ENCODE measurements at regions not wholly inside any gene's neighbourhood (a gene's known extent, or its start where the extent isn't known, plus 50 kb on each side); places are given as distances from the start of the nearest gene placed in this dataset.

DNA sequence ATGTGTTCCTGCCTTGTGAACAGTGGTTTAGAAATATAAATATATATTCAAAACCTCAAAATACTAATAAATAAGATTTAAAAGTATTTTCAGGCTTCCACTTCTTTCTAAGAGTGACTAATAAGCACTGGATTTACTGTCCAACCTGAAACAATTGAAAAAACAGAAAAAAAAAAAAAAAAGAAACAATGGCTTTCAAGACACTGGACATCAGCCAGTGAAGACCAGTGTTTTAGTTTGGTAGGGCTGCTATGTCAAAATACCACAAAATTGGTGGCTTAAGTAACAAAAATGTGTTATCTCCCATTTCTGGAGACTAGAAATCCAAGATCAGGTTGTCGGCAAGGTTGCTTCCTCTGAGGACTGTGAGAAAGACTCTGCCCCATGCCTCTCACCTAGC lies 101.4 kb upstream of the PDE7B start:
- intact Hi-C loops (cut with micrococcal nuclease) = no loop called here
- Mint-ChIP-seq H3K4me1 (ENCODE audit: low read depth) (no peaks in the 10 kb centered on the region), H3K27me3 (ENCODE audit: insufficient read depth) (peaks cover 15% of the 10 kb centered on the region), H3K4me3 (no peak overlapping the region), H3K27ac (no peak overlapping the region), H3K9me3 (no peaks in the 10 kb centered on the region), H3K36me3 (ENCODE audit: low read depth) (no peaks in the 10 kb centered on the region)
- no peak for DNase-seq (ENCODE audit: low spot score)

DNA sequence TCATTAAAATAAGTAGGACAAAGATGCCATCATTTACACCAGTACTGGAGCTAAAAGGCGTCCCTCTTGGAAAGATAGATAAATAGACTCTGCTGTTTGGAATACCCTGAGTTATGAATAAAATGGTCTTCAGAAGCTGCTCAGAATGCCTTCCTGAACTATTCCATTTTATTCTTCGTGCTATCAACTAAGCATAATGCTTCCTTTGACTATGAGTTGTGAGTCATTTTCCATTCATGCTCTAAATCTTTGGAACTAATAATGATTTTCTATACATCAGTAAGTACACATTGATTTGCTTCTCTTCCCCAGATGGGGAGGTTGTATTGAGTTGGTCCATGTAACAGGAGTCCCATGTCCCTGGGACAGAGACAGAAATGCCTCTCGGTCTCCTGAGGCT lies 98.3 kb upstream of the PDE7B start:
- Mint-ChIP-seq H3K4me3 (no peak overlapping the region), H3K36me3 (ENCODE audit: low read depth) (no peaks in the 10 kb centered on the region)
- DNase-seq (ENCODE audit: low spot score) = no peak

DNA sequence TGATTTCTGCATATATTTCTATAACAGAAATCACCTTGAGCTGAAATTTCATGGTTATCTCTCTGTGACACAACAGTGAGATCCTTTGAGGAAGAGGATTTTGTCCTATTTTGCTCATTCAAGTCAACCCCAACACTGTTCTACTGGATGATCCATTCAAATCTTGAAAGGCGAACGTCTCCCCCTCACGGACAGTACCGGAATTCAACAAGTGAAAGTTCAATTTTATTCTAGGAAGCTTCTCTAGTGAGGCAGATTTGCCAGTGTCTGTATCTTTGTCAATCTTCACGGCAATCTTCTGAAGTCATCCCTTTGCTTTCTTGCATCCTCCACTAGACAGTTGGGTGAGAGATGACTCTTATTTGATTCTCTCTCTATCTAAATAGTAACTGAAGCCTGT lies 91.7 kb upstream of the PDE7B start:
- no peak overlapping the region for H3K4me3 Mint-ChIP-seq
- peaks cover 15% of the 10 kb centered on the region for H3K9me3 Mint-ChIP-seq
- no peak overlapping the region for H3K27ac Mint-ChIP-seq
- no peaks in the 10 kb centered on the region for H3K4me1 Mint-ChIP-seq (ENCODE audit: low read depth)
- no peaks in the 10 kb centered on the region for H3K27me3 Mint-ChIP-seq (ENCODE audit: insufficient read depth)
- H3K36me3 Mint-ChIP-seq (ENCODE audit: low read depth) = no peaks in the 10 kb centered on the region
- no peak for DNase-seq (ENCODE audit: low spot score)
- intact Hi-C loops (cut with micrococcal nuclease) = no loop called here

More for the DNA sequence above, 98.3 kb upstream of the PDE7B start:
- intact Hi-C loops (cut with micrococcal nuclease) = no loop called here
- Mint-ChIP-seq H3K4me1 (ENCODE audit: low read depth) (no peaks in the 10 kb centered on the region), H3K27ac (no peak overlapping the region), H3K27me3 (ENCODE audit: insufficient read depth) (peaks cover 15% of the 10 kb centered on the region), H3K9me3 (no peaks in the 10 kb centered on the region)

DNA sequence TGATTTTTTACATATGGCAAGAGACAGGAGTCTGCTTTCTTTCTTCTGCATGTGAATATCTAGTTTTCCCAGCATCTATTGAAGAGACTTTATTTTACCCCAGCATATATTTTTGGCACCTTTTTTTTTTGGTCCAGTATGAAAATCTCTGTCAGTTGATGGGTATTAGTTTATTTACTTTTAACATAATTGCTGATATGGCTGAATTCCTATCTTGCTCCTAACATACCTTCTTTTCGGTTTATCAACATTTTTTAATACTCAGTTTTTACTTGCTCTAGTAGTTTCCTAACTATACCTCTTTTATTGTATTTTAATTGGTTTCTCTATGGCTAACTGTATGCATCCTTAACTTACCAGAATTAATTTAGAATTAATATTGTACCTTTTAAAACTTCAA lies 77.5 kb upstream of the PDE7B start:
- intact Hi-C loops (cut with micrococcal nuclease) = no loop called here
- no peak overlapping the region for H3K4me3 Mint-ChIP-seq
- no peaks in the 10 kb centered on the region for H3K9me3 Mint-ChIP-seq
- no peak overlapping the region for H3K27ac Mint-ChIP-seq
- H3K4me1 Mint-ChIP-seq (ENCODE audit: low read depth) = no peaks in the 10 kb centered on the region
- DNase-seq (ENCODE audit: low spot score) = no peak
- H3K36me3 Mint-ChIP-seq (ENCODE audit: low read depth) = no peaks in the 10 kb centered on the region
- peaks cover 12% of the 10 kb centered on the region for H3K27me3 Mint-ChIP-seq (ENCODE audit: insufficient read depth)

DNA sequence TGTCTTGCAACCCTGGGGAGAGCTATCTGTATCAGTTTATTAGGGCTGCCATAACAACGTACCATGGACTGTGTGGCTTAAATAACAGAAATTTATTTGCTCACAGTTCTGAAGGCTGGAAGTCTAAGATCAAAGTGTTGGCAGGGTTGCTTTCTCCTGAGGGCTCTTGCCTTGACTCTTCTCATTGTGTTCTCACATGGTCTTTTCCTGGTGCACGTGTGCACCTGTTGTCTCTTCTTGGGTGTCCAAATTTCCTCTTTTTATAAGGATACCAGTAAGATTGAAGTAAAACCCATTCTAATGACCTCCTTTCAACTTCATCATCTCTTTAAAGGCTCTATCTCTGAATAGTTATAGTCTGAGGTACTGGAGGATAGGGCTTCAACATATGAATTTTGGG lies 72.3 kb upstream of the PDE7B start:
- H3K4me3 Mint-ChIP-seq = no peak overlapping the region
- intact Hi-C loops (cut with micrococcal nuclease) = no loop called here
- H3K9me3 Mint-ChIP-seq = peaks cover 8% of the 10 kb centered on the region
- H3K4me1 Mint-ChIP-seq (ENCODE audit: low read depth) = peaks cover 12% of the 10 kb centered on the region
- DNase-seq (ENCODE audit: low spot score) = no peak
- H3K27me3 Mint-ChIP-seq (ENCODE audit: insufficient read depth) = peaks cover 12% of the 10 kb centered on the region
- no peaks in the 10 kb centered on the region for H3K36me3 Mint-ChIP-seq (ENCODE audit: low read depth)
- no peak overlapping the region for H3K27ac Mint-ChIP-seq

DNA sequence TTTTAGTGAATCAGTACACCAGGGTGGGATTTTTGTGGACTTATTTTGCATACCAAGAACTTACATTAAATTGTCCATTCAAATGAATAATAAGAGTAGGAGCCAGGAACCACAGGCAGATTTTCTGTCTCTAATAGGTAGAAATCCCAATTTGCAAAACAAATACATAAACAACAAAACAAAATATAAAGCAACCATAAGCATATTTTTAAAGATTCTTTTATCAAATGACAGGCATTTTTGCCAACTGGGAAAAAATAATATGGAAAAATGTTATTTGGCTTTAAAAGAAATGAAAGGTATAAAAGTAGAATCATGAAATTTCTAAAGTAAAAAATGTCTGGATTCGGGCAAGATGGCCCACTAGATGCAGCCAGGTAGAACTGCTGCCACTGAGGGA lies 71.2 kb upstream of the PDE7B start:
- no peak for DNase-seq (ENCODE audit: low spot score)
- no peaks in the 10 kb centered on the region for H3K36me3 Mint-ChIP-seq (ENCODE audit: low read depth)
- H3K9me3 Mint-ChIP-seq = peaks cover 8% of the 10 kb centered on the region

DNA sequence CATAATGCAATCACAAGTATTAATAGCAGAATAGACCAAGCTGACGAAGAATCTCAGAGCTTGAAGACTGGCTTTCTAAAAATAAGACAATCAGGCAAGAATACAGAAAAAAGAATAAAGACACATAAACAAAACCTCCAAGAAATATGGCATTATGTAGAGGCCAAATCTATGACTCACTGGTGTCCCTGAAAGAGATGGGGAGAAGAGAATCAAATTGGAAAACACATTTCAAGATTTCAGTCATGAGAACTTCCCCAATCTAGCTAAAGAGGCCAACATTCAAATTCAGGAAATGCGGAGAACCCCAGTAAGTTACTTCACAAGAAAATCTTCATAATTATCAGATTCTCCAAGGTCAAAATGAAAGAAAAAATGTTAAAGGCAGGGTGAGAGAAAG lies 69.0 kb upstream of the PDE7B start:
- no peak overlapping the region for H3K4me3 Mint-ChIP-seq
- DNase-seq (ENCODE audit: low spot score) = no peak
- H3K27ac Mint-ChIP-seq = no peak overlapping the region
- intact Hi-C loops (cut with micrococcal nuclease) = no loop called here
- peaks cover 8% of the 10 kb centered on the region for H3K9me3 Mint-ChIP-seq
- H3K27me3 Mint-ChIP-seq (ENCODE audit: insufficient read depth) = no peaks in the 10 kb centered on the region
- peaks cover 12% of the 10 kb centered on the region for H3K4me1 Mint-ChIP-seq (ENCODE audit: low read depth)
- no peaks in the 10 kb centered on the region for H3K36me3 Mint-ChIP-seq (ENCODE audit: low read depth)

More for the DNA sequence above, 71.2 kb upstream of the PDE7B start:
- intact Hi-C loops (cut with micrococcal nuclease) = no loop called here
- Mint-ChIP-seq H3K27ac (no peak overlapping the region), H3K4me1 (ENCODE audit: low read depth) (peaks cover 12% of the 10 kb centered on the region), H3K27me3 (ENCODE audit: insufficient read depth) (peaks cover 9% of the 10 kb centered on the region), H3K4me3 (no peak overlapping the region)

DNA sequence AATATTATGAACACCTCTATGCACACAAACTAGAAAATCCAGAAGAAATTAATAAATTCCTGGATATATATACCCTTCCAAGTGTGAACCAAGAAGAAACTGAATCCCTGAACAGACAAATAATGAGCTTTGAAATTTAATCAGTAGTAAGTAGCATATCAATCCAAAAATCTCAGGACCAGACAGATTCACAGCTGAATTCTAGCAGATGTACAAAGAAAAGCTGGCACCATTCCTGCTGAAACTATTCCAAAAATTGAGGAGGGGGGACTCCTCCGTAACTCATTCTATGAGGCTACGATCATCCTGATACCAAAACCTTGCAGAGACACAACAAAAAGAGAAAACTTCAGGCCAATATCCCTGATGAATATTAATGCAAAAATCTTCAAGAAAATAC lies 67.0 kb upstream of the PDE7B start:
- intact Hi-C loops (cut with micrococcal nuclease) = no loop called here
- Mint-ChIP-seq H3K27ac (no peak overlapping the region), H3K4me3 (no peak overlapping the region), H3K9me3 (peaks cover 8% of the 10 kb centered on the region), H3K27me3 (ENCODE audit: insufficient read depth) (no peaks in the 10 kb centered on the region), H3K36me3 (ENCODE audit: low read depth) (no peaks in the 10 kb centered on the region), H3K4me1 (ENCODE audit: low read depth) (peaks cover 12% of the 10 kb centered on the region)
- DNase-seq (ENCODE audit: low spot score) = no peak

DNA sequence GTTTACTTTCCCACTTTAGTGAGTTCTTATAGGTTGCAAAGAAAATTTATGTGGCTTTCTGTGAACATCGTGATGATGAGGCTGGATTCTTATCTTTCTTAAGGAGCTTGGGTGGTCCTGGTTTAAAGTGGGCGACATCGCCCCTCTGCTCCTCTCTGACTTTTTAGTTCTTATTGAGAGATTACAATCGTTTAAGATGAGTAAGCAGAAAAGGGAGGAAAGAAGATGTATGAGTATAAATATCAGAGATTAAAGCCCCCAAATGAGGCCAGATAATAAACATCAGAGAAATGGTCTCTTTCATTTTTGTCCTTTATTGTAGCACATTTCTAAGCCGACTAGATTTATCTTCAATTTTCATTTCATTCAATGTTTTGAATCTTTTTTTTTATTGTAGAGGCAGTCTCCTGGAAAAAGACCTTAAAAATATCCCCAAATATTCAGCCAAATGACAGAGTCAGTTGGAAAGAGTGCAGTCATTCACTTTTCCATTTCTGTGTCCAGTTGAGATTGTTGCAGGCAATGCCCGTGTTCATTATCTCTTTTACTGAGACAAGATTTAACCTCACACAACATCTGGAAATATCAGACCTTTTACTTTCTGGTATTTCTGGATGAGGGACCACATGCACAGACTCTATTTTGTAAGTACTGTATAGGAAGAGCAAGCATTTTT lies 62.0 kb upstream of the PDE7B start:
- Mint-ChIP-seq H3K4me1 (ENCODE audit: low read depth) (peaks cover 6% of the 10 kb centered on the region), H3K9me3 (no peaks in the 10 kb centered on the region), H3K27me3 (ENCODE audit: insufficient read depth) (peaks cover 13% of the 10 kb centered on the region), H3K36me3 (ENCODE audit: low read depth) (no peaks in the 10 kb centered on the region), H3K27ac (no peak overlapping the region), H3K4me3 (no peak overlapping the region)
- no peak for DNase-seq (ENCODE audit: low spot score)
- intact Hi-C loops (cut with micrococcal nuclease) = no loop called here

DNA sequence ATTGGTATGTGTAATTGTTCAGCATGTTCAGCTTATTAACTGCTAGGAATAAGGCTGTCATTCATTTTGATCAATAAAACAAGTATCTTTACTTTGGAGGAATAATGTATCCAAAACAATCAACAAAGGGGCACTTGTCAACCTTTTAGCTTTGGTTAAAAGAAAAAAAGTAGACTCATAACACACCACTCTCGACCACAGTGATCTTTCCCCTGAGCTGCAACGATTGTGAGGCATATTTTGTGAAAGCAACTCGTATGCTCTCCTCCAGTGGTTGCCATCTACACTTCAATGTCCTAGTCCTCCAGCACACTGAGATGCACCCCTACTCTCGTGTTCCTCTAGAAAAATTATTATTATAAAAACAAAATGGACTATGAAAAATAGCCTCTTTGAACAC lies 60.1 kb upstream of the PDE7B start:
- Mint-ChIP-seq H3K4me3 (no peak overlapping the region), H3K27me3 (ENCODE audit: insufficient read depth) (peaks cover 13% of the 10 kb centered on the region), H3K36me3 (ENCODE audit: low read depth) (no peaks in the 10 kb centered on the region), H3K4me1 (ENCODE audit: low read depth) (peaks cover 6% of the 10 kb centered on the region), H3K27ac (no peak overlapping the region), H3K9me3 (no peaks in the 10 kb centered on the region)
- DNase-seq (ENCODE audit: low spot score) = no peak
- intact Hi-C loops (cut with micrococcal nuclease) = loop anchor here (1.0 kb wide), 1 partner anchor 251 kb away; no protein-coding TSS in a partner anchor

DNA sequence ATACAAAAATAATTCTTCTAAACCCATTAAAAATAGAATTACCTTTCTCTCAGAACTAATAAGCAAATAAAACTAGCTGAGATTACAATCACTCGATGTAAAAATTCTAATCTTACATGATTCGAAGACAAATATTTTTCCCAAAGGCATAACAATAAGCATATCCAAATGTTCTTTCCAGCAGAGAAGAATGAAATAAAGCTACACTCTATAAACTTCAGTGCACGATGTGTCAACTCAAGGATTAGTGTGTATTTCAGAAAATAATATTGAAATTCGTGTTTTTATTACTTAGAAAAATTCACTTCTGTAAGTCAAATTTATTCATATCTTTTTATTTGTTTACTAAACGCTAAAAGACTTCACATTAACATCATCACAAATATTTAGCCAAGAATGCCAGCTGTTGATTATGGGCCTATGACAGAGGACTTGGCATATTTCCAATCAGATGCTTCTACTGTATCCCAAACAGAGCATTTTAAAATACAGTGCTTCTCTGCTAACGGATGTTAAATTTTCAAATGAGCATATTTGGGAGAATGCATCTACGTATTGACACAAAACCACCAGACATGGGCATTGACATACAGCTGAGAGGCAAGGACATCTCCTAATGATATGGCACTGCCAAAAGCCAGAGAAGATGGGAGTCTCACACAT lies 54.7 kb upstream of the PDE7B start:
- peaks cover 20% of the 10 kb centered on the region for H3K4me1 Mint-ChIP-seq (ENCODE audit: low read depth)
- no peak for DNase-seq (ENCODE audit: low spot score)
- H3K36me3 Mint-ChIP-seq (ENCODE audit: low read depth) = no peaks in the 10 kb centered on the region
- peaks cover 4% of the 10 kb centered on the region for H3K27me3 Mint-ChIP-seq (ENCODE audit: insufficient read depth)
- H3K27ac Mint-ChIP-seq = no peak overlapping the region
- H3K4me3 Mint-ChIP-seq = no peak overlapping the region
- H3K9me3 Mint-ChIP-seq = no peaks in the 10 kb centered on the region
- intact Hi-C loops (cut with micrococcal nuclease) = no loop called here

DNA sequence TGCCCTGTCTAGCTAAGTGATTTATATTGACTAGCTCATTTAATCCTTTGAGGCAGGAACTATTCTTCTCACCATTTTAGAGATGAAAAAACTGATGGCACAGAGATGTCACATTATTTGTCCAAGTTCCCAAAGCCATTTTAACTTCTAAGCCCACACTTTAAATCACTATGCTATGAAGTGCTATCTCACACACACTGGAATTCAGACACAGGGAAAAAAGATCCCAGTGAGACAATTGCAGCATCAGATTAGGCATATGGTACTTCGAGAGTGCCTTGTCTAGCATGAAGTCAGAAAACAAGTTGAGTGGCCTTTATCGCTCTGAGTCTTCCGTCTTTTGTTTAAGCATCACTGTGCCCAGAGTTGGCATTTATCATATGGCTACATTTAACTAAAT lies 54.1 kb upstream of the PDE7B start:
- Mint-ChIP-seq H3K27me3 (ENCODE audit: insufficient read depth) (peaks cover 2% of the 10 kb centered on the region), H3K27ac (no peak overlapping the region), H3K9me3 (no peaks in the 10 kb centered on the region), H3K4me3 (no peak overlapping the region), H3K4me1 (ENCODE audit: low read depth) (peaks cover 20% of the 10 kb centered on the region), H3K36me3 (ENCODE audit: low read depth) (no peaks in the 10 kb centered on the region)
- intact Hi-C loops (cut with micrococcal nuclease) = no loop called here
- no peak for DNase-seq (ENCODE audit: low spot score)

DNA sequence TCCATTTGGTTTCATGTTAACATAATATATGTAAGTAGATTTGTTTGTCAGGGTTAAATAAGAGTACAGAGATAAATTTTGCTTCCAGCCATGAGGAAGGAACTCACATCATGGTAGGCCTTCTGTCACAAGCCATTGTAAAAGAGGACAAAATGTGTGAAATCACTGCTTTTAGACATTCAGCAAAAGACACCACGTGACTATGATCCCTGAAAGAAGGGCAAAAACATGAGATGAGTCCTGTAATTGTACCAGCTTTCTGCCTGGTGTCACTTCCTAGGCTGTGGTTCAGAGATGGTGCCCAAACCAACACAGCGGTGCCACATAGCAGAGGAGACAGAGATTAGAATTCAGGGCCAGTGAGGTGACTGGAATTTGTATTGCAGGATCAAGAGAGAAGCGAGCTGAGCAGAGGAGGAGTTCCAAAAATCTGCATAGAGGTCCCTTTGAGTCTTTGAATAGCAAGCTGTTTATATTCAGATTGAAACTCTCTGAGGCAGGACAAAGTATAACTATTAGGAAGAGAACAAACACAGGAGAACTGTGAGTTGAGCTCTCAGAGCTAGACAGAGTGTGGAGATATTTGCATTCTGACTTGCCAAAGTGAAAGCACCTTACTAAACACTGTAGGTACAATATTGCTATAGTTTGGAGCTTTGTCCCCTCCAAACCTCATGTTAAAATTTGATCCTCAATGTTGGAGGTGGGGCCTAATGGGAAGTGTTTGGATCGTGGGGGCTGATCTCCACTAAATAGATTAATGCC lies 52.6 kb upstream of the PDE7B start:
- Mint-ChIP-seq H3K27ac (no peak overlapping the region), H3K4me3 (no peak overlapping the region)

More for the DNA sequence above, 52.6 kb upstream of the PDE7B start:
- peaks cover 14% of the 10 kb centered on the region for H3K4me1 Mint-ChIP-seq (ENCODE audit: low read depth)
- DNase-seq (ENCODE audit: low spot score) = no peak
- intact Hi-C loops (cut with micrococcal nuclease) = no loop called here
- no peaks in the 10 kb centered on the region for H3K9me3 Mint-ChIP-seq
- H3K27me3 Mint-ChIP-seq (ENCODE audit: insufficient read depth) = no peaks in the 10 kb centered on the region
- no peaks in the 10 kb centered on the region for H3K36me3 Mint-ChIP-seq (ENCODE audit: low read depth)
